Heart left ventricle (tissue), 16 donors: ENCODE measurements at regions not wholly inside any gene's neighbourhood (a gene's known extent, or its start where the extent isn't known, plus 50 kb on each side); places are given as distances from the start of the nearest gene placed in this dataset.

Experiments used
- ATAC-seq, 4 donors: fragments of 200-7000 bp; cut with Tn5 transposase; one replicate each; pipeline ENCODE4 v1.9.1; 2020 to 2022; ENCODE audit warnings: moderate library complexity in 4 of 4, mild to moderate bottlenecking in 3 of 4, moderate number of reproducible peaks in 1 of 4
- DNase-seq, 5 donors: peaks; one replicate each; pipeline ENCODE4 v3.0.0-alpha.2; 2020
- H3K27ac ChIP-seq, 12 donors: fragments of 200-600 bp; sonication (generic) in 4 of 12; one replicate each; pipeline versions ENCODE4 v1.5.0 to v1.8.0; 2016 to 2022; ENCODE audit warnings: mild to moderate bottlenecking in 2 of 12
- H3K27me3 ChIP-seq, 9 donors: fragments of 200-600 bp; sonication (generic) in 2 of 9; one replicate each; pipeline versions ENCODE4 v1.5.1 to v1.8.0; 2016 to 2022; ENCODE audit warnings: mild to moderate bottlenecking in 3 of 9
- H3K36me3 ChIP-seq, 9 donors: fragments of 200-600 bp; sonication (generic) in 2 of 9; one replicate each; pipeline versions ENCODE4 v1.5.0 to v1.8.0; 2018 to 2022; ENCODE audit warnings: mild to moderate bottlenecking in 2 of 9
- H3K4me1 ChIP-seq, 12 donors: fragments of 200-600 bp; sonication (generic) in 4 of 12; one replicate each; pipeline versions ENCODE4 v1.5.0 to v1.8.0; 2016 to 2022; ENCODE audit warnings: mild to moderate bottlenecking in 3 of 12
- H3K4me3 ChIP-seq, 12 donors: fragments of 200-600 bp; sonication (generic) in 4 of 12; one replicate each; pipeline versions ENCODE4 v1.5.0 to v1.8.0; 2017 to 2022; ENCODE audit warnings: mild to moderate bottlenecking in 9 of 12, moderate library complexity in 4 of 12
- H3K9me3 ChIP-seq, 12 donors: fragments of 200-600 bp; sonication (generic) in 4 of 12; one replicate each; pipeline versions ENCODE4 v1.5.0 to v1.8.0; 2016 to 2022; ENCODE audit warnings: mild to moderate bottlenecking in 1 of 12
- CTCF ChIP-seq, 12 donors: fragments of 200-600 bp; sonication (generic) in 4 of 12; IDR thresholded peaks; one replicate each; pipeline versions ENCODE4 v1.5.0 to v1.8.0; 2018 to 2022; ENCODE audit warnings: antibody characterized with exemption in 12 of 12, mild to moderate bottlenecking in 5 of 12
- POLR2A ChIP-seq, 2 donors: fragments of 450-650 bp; IDR thresholded peaks; one replicate each; pipeline ENCODE4 v1.6.1; 2017; ENCODE audit warnings: antibody characterized with exemption in 2 of 2, mild to moderate bottlenecking in 2 of 2, moderate library complexity in 2 of 2
- WGBS, 4 donors: extraction: QIAGEN DNeasy Blood & Tissue Kit in 2 of 4; methylation state at CpG; one replicate each; pipeline versions ENCODE4 v1.1.5 to v1.1.7; 2013 to 2018; 5-methylcytosine and 5-hydroxymethylcytosine counted together
- intact Hi-C, 10 donors: fragments of 100-400 bp; cut with DNase I; formaldehyde crosslinking; loops; one replicate each; pipeline versions ENCODE4 v1.11.1 to v1.14.2; 2022
- donor health status: ischemic (EF 13 %, LVEDD 7.1; RV severe dilation, severe dysfunction).
- donor health status: healthy with polysubstance abuse.
- donor health status: DM: no; HTN: yes; CAD: no.
- donor health status: DM: no; HTN: no; CAD: no.
- donor health status: ischemic (EF 25% LVEDD 6.9; RV normal size, moderate dysfunction).
- donor health status: ischemic (EF 25% LVEDD 5.7; RV mildly dilated, moderate dysfunction).
- donor health status: healthy.
- donor health status: DM: yes; HTN: yes; CAD: no.
- donor health status: ischemic (EF 35%, LVEDD 5.7; RV mildly dilated, moderate dysfunction).
- donor health status: nonischemic (EF 11% LVEDD 7.7; RV severe dilation, severe dysfunction).
- donor health status: DM: yes; HTN: yes; CAD: no.
- donor health status: PGD.
- donor health status: ischemic (EF 29% LVEDD 5.4; RV normal size, mild dysfunction).
- donor health status: nonischemic (EF 23%, LVEDD 6.1; RV moderate dilation, normal function).

DNA sequence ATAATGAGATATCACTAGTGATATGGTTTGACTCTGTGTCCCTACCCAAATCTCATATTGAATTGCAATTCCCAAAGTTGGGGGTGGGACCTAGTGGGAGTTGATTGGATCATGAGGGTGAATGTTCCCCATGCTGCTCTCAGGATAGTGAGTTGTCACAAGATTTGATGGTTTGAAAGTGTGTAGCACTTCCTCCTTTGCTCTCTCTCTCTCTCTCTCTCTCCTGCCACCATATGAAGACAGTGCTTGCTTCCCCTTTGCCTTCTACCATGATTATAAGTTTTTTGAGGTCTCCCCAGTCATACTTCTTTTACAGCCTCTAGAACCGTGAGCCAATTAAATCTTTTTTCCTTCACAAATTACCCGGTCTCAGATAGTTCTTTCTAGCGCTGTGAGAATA is 1002.0 kb upstream of the ADGRB3 start:
- no peak overlapping the region for H3K4me3 ChIP-seq
- intact Hi-C loops = no loop called here
- no peaks in the 10 kb centered on the region for H3K27me3 ChIP-seq
- no peak overlapping the region for H3K27ac ChIP-seq
- no peak for ATAC-seq
- no peak for DNase-seq
- 80 to 84% (median 81%) methylated on average over 3 of the region's 3 CpGs for WGBS, 4 donors
- peaks cover 0 to 7% (median 0%) of the 10 kb centered on the region in 12 donors for H3K9me3 ChIP-seq
- no peak for TF ChIP-seq CTCF (IDR thresholded peaks at IDR 0.05)
- TF ChIP-seq POLR2A (IDR thresholded peaks at IDR 0.05) = no peak
- H3K36me3 ChIP-seq = no peaks in the 10 kb centered on the region
- no peaks in the 10 kb centered on the region for H3K4me1 ChIP-seq

GRCh38 chr6:67630146-67630545 is 1004.9 kb upstream of the ADGRB3 start:
- Histone ChIP-seq H3K27ac (no peak overlapping the region), H3K27me3 (no peaks in the 10 kb centered on the region), H3K4me3 (no peak overlapping the region), H3K4me1 (no peaks in the 10 kb centered on the region), H3K36me3 (no peaks in the 10 kb centered on the region), H3K9me3 (peaks cover 0 to 7% (median 0%) of the 10 kb centered on the region in 12 donors)
- no peak for DNase-seq
- TF ChIP-seq CTCF (IDR thresholded peaks at IDR 0.05) = no peak
- TF ChIP-seq POLR2A (IDR thresholded peaks at IDR 0.05) = no peak
- intact Hi-C loops = no loop called here
- WGBS, 4 donors = 23 to 36% (median 26%) methylated on average over 2 of the region's 2 CpGs
- ATAC-seq = peak in 2 of 4 donors; percentile 47 to 79

DNA sequence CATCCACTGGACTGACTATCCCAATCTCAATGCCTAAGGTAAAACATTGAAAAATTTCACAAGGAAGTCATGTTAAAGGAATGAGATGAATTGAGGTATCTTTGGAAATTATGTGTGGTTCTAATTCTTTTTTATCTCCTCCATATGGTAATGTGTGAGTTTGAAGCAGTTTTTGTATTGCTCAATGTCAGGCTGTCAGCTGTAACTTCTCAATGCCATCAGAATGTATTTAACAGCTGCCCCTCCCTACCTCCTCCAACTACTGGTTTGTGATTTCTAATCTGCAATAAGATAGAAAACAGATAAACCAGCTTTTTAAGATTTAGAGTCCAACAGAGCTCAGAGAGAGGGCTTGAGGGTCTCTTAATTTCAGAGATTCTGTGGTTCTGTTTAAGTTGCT is 1005.8 kb upstream of the ADGRB3 start:
- Histone ChIP-seq H3K36me3 (no peaks in the 10 kb centered on the region), H3K4me3 (no peak overlapping the region), H3K4me1 (no peaks in the 10 kb centered on the region), H3K27ac (no peak overlapping the region), H3K27me3 (no peaks in the 10 kb centered on the region), H3K9me3 (peaks cover 0 to 7% (median 0%) of the 10 kb centered on the region in 12 donors)
- DNase-seq = no peak
- ATAC-seq = no peak
- intact Hi-C loops = no loop called here
- TF ChIP-seq CTCF (IDR thresholded peaks at IDR 0.05) (no peak), POLR2A (IDR thresholded peaks at IDR 0.05) (no peak)

- DNase-seq = no peak
- 65 to 82% (median 72%) methylated on average over 7 of the region's 7 CpGs for WGBS, 4 donors
- Histone ChIP-seq H3K27me3 (no peaks in the 10 kb centered on the region), H3K4me3 (no peak overlapping the region), H3K36me3 (no peaks in the 10 kb centered on the region), H3K9me3 (peaks cover 0 to 8% (median 0%) of the 10 kb centered on the region in 12 donors), H3K27ac (no peak overlapping the region), H3K4me1 (no peaks in the 10 kb centered on the region)
- TF ChIP-seq CTCF (IDR thresholded peaks at IDR 0.05) (no peak), POLR2A (IDR thresholded peaks at IDR 0.05) (no peak)
- ATAC-seq = no peak
- intact Hi-C loops = no loop called here
These were observed 1019.3 kb upstream of the ADGRB3 start for GRCh38 chr6:67615796-67616195.
